Activated naive CD8-positive, alpha-beta T cell treated with anti-CD3 and anti-CD28 coated beads for 36 hours (primary cell): ENCODE measurements at regions not wholly inside any gene's neighbourhood (a gene's known extent, or its start where the extent isn't known, plus 50 kb on each side); places are given as distances from the start of the nearest gene placed in this dataset.

ENCODE experiments used
- DNase-seq: peaks from one replicate; pipeline ENCODE4 v3.0.0; 2021
- H3K27ac Mint-ChIP-seq: one replicate; pipeline ENCODE4 v1.8.0; 2022; ENCODE audit warnings: mild to moderate bottlenecking, moderate library complexity, mixed read lengths
- H3K27me3 Mint-ChIP-seq: one replicate; pipeline ENCODE4 v1.8.0; 2022; ENCODE audit warnings: mild to moderate bottlenecking, mixed read lengths
- H3K36me3 Mint-ChIP-seq: one replicate; pipeline ENCODE4 v1.8.0; 2021; ENCODE audit warnings: mild to moderate bottlenecking, mixed read lengths
- H3K4me1 Mint-ChIP-seq: one replicate; pipeline ENCODE4 v1.8.0; 2021; ENCODE audit warnings: mixed read lengths
- H3K4me3 Mint-ChIP-seq: one replicate; pipeline ENCODE4 v1.8.0; 2022; ENCODE audit warnings: mild to moderate bottlenecking, moderate library complexity, mixed read lengths
- H3K9me3 Mint-ChIP-seq: one replicate; pipeline ENCODE4 v1.8.0; 2022; ENCODE audit warnings: mixed read lengths

GRCh38 chr6:47159763-47160162 is 117.6 kb upstream of the ADGRF1 start:
- Mint-ChIP-seq H3K4me1 (peaks cover 2% of the 10 kb centered on the region), H3K4me3 (no peak overlapping the region), H3K36me3 (no peaks in the 10 kb centered on the region), H3K27ac (no peak overlapping the region), H3K27me3 (no peaks in the 10 kb centered on the region), H3K9me3 (no peaks in the 10 kb centered on the region)
- DNase-seq = no peak

DNA sequence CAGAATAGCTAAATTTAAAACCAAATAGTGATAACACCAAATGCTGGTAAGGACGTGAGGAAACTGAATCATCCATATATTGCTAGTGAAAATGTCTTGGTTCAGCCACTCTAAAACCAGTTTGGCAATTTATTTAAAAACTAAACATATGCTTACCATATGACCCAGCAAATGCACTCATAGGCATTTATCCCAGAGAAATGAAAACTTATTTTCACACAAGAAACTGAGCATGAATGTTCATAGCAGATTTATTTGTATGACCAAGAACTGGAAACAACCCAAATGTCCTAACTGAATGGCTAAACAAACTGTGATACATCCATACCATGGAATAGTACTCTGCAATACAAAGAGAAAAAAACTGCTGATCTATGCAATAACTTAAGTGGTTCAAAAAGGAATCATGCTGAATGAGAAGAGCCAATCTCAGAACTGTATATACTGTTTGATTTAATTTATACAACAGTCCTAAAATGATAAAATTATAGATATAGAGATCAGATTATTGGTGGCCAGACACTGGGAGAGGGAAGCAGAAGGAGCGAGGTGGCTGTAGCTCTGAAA is 115.6 kb upstream of the ADGRF1 start:
- Mint-ChIP-seq H3K36me3 (no peaks in the 10 kb centered on the region), H3K27me3 (no peaks in the 10 kb centered on the region), H3K4me1 (no peaks in the 10 kb centered on the region), H3K4me3 (no peak overlapping the region), H3K27ac (no peak overlapping the region), H3K9me3 (no peaks in the 10 kb centered on the region)
- no peak for DNase-seq

DNA sequence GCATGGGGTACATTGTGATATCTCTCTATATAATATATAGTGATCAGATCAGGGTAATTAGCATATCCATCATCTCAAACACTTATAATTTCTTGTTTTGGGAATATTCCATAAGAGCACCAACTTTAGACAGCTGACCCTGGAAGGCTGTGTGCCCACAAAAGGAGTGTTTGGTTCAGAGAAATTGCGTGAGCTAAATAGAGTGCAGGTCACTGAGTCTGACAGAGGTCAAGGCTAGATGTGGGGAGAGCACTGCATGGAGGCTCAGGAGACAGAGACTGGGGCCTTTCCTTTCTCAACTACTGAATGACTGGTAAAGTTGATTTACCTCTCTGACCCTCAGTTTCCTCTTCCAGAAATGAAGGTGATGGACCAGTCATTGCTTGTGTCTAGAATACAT is 114.9 kb upstream of the ADGRF1 start:
- H3K9me3 Mint-ChIP-seq = no peaks in the 10 kb centered on the region
- no peak overlapping the region for H3K27ac Mint-ChIP-seq
- H3K4me1 Mint-ChIP-seq = no peaks in the 10 kb centered on the region
- no peaks in the 10 kb centered on the region for H3K36me3 Mint-ChIP-seq
- H3K4me3 Mint-ChIP-seq = no peak overlapping the region
- no peak for DNase-seq
- no peaks in the 10 kb centered on the region for H3K27me3 Mint-ChIP-seq

DNA sequence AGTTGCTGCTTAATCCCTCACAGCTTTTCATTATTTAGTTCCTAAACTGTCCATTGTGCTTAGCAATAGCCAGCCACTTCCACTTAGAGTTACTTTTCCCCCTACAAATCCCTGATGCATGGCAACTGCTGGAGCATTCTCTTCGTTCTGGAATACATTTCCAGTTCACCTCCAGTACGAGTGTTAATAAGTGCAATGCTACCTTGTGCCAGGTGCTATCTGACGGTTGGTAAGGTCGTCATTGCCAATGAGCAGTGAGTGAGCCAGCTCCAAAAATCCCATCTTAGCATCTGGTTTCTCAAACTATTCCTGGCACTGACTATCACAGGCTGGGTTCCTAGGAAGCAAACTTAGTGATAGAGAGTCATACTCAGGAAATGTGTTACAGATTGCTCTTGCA is 114.1 kb upstream of the ADGRF1 start:
- Mint-ChIP-seq H3K4me1 (no peaks in the 10 kb centered on the region), H3K9me3 (no peaks in the 10 kb centered on the region), H3K27ac (no peak overlapping the region)

GRCh38 chr6:47153404-47153755 is 111.2 kb upstream of the ADGRF1 start:
- Mint-ChIP-seq H3K36me3 (no peaks in the 10 kb centered on the region), H3K27ac (no peak overlapping the region), H3K4me3 (no peak overlapping the region), H3K27me3 (no peaks in the 10 kb centered on the region), H3K4me1 (no peaks in the 10 kb centered on the region), H3K9me3 (no peaks in the 10 kb centered on the region)
- no peak for DNase-seq

More for the DNA sequence above, 114.1 kb upstream of the ADGRF1 start:
- H3K27me3 Mint-ChIP-seq = no peaks in the 10 kb centered on the region
- no peak for DNase-seq
- H3K4me3 Mint-ChIP-seq = no peak overlapping the region
- no peaks in the 10 kb centered on the region for H3K36me3 Mint-ChIP-seq

GRCh38 chr6:47152666-47153403 is 110.7 kb upstream of the ADGRF1 start:
- Mint-ChIP-seq H3K27me3 (no peaks in the 10 kb centered on the region), H3K27ac (no peak overlapping the region), H3K36me3 (no peaks in the 10 kb centered on the region), H3K4me1 (no peaks in the 10 kb centered on the region), H3K4me3 (no peak overlapping the region), H3K9me3 (no peaks in the 10 kb centered on the region)
- no peak for DNase-seq

DNA sequence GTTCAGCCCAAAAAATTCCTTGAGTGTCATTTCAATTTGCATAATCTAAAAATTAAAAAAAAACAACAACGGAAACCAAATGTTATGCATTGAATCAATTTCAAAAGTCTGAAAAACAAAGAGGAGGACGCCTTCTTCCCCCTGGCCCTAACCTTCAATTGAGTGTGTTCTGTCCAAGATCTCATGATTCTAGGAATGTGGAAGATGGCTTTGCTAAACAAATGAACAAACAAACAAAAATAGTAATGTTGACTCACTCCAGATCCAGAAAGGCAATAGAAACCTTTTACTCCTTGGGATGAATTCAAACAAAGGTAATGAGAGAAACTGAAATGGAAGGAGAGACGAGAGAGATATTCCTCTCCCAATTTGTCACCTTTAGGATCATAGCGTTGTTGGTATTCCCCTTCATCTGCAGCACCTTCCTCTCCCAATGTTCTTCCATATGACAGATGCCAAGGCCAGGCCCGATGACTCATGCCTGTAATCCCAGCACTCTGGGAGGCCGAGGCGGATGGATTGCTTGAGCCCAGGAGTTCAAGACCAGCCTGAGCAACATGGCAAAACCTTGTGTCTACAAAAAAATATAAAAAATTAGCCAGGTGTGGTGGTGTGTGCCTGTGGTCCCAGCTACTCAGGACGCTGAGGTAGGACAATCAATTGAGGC is 109.2 kb upstream of the ADGRF1 start:
- H3K27me3 Mint-ChIP-seq = peaks cover 4% of the 10 kb centered on the region
- H3K36me3 Mint-ChIP-seq = no peaks in the 10 kb centered on the region
- no peak overlapping the region for H3K27ac Mint-ChIP-seq
- no peaks in the 10 kb centered on the region for H3K9me3 Mint-ChIP-seq
- H3K4me1 Mint-ChIP-seq = no peaks in the 10 kb centered on the region
- no peak for DNase-seq
- H3K4me3 Mint-ChIP-seq = no peak overlapping the region

GRCh38 chr6:47149554-47149953 is 107.4 kb upstream of the ADGRF1 start:
- no peaks in the 10 kb centered on the region for H3K9me3 Mint-ChIP-seq
- H3K4me1 Mint-ChIP-seq = no peaks in the 10 kb centered on the region
- no peak overlapping the region for H3K27ac Mint-ChIP-seq
- no peak overlapping the region for H3K4me3 Mint-ChIP-seq
- H3K27me3 Mint-ChIP-seq = peaks cover 5% of the 10 kb centered on the region
- no peaks in the 10 kb centered on the region for H3K36me3 Mint-ChIP-seq
- no peak for DNase-seq

DNA sequence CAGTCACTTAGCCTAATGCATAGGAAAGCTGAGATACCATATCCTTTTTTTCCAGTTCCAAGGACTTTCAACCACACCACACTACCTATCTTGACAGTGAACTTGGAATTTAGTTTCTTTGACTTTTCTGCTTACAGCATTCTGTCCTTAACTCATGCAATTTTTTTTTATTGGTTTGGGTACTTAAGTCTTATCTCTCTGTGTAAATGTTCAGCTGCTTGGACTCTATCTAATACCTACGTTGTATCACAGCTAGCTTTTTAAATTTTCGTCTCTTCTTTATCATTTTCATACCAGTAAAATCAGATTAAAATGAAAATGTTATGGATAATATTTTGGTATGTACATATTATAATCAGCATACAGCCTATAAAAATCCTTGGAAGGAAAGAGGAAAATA is 106.9 kb upstream of the ADGRF1 start:
- no peak overlapping the region for H3K27ac Mint-ChIP-seq

DNA sequence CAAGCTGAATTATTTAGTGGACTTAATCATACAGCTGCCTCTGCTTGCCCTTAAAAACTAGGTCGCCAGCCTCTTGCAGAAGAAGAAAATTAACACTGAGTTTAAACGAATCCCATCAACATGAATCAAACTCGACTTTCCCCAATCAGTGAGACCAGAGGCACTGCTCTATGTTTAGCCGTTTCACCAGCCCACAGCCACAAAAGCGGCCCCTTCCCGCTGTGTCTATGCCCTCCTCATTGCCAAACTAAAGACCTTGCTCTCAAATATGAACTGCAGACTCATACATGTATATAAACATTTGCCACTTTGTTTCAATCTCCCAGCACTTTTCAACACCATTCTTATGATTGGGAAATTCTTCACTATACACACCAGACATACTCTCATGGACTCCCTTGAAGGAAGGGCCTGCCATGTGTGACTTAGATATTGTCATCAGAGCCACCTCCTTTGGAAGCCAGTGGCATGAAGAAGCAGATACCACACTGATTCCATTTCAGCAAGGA is 105.8 kb upstream of the ADGRF1 start:
- Mint-ChIP-seq H3K4me1 (no peaks in the 10 kb centered on the region), H3K27me3 (peaks cover 5% of the 10 kb centered on the region), H3K4me3 (no peak overlapping the region), H3K9me3 (no peaks in the 10 kb centered on the region), H3K27ac (no peak overlapping the region), H3K36me3 (no peaks in the 10 kb centered on the region)
- DNase-seq = no peak

More for the DNA sequence above, 106.9 kb upstream of the ADGRF1 start:
- H3K27me3 Mint-ChIP-seq = peaks cover 5% of the 10 kb centered on the region
- no peak overlapping the region for H3K4me3 Mint-ChIP-seq
- no peaks in the 10 kb centered on the region for H3K4me1 Mint-ChIP-seq
- DNase-seq = no peak
- H3K36me3 Mint-ChIP-seq = no peaks in the 10 kb centered on the region
- H3K9me3 Mint-ChIP-seq = no peaks in the 10 kb centered on the region

DNA sequence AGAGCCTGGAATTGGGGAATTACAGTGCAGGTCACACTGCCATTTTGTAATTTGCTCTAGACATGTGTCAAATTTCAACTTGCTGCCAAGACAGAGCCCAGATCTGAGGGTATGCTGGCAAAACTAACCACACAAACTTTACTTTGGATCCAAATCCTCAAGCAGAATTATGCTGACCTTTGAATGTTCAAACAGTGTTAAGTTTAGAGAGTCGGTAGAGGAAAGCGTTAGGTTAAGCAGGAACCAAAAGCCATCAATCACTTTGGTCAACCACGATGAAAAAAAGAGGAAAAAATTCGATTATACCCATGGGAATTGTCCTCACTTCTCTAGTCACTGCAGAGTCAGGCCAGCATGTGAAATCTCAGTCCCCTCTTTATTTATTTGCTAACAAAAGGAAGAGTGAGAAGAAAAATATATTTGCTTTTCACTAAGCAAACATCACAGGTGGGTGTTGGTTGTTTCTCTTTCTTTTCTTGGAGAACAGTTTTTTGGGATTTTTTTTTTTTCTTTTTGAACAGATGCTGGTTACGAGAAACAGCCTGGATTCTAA is 105.1 kb upstream of the ADGRF1 start:
- H3K4me1 Mint-ChIP-seq = no peaks in the 10 kb centered on the region
- no peak for DNase-seq

GRCh38 chr6:47146431-47147174 is 104.5 kb upstream of the ADGRF1 start:
- peaks cover 5% of the 10 kb centered on the region for H3K27me3 Mint-ChIP-seq
- H3K9me3 Mint-ChIP-seq = no peaks in the 10 kb centered on the region
- DNase-seq = no peak
- H3K4me1 Mint-ChIP-seq = no peaks in the 10 kb centered on the region
- no peak overlapping the region for H3K4me3 Mint-ChIP-seq
- H3K36me3 Mint-ChIP-seq = no peaks in the 10 kb centered on the region
- H3K27ac Mint-ChIP-seq = no peak overlapping the region

More for the DNA sequence above, 105.1 kb upstream of the ADGRF1 start:
- Mint-ChIP-seq H3K4me3 (no peak overlapping the region), H3K27me3 (peaks cover 5% of the 10 kb centered on the region), H3K9me3 (no peaks in the 10 kb centered on the region), H3K36me3 (no peaks in the 10 kb centered on the region), H3K27ac (no peak overlapping the region)

DNA sequence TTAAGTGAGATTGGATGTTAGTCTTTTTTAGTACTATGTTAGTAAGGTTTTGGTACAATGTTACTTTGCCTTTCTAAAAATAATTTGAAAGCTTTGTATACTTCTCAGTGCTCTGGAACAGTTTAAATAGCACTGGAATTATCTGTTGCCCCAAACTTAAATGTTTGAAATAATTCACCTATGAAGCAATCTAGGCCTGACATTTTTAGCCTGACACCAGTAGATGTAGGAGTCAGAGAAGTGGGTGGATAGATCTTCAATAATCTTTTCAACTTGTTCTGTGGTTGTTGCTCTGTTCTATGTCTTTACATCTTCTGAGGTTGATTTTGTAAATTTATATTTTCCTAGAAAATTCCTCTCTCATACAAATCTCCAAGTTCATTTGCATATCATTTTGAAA is 103.1 kb upstream of the ADGRF1 start:
- DNase-seq = no peak
- Mint-ChIP-seq H3K36me3 (no peaks in the 10 kb centered on the region), H3K4me1 (no peaks in the 10 kb centered on the region), H3K27me3 (peaks cover 5% of the 10 kb centered on the region), H3K4me3 (no peak overlapping the region), H3K9me3 (no peaks in the 10 kb centered on the region), H3K27ac (no peak overlapping the region)

GRCh38 chr6:47144306-47144705 is 102.2 kb upstream of the ADGRF1 start:
- H3K36me3 Mint-ChIP-seq = no peaks in the 10 kb centered on the region
- no peak for DNase-seq
- H3K4me1 Mint-ChIP-seq = no peaks in the 10 kb centered on the region
- no peaks in the 10 kb centered on the region for H3K9me3 Mint-ChIP-seq
- peaks cover 5% of the 10 kb centered on the region for H3K27me3 Mint-ChIP-seq
- no peak overlapping the region for H3K4me3 Mint-ChIP-seq
- H3K27ac Mint-ChIP-seq = no peak overlapping the region

DNA sequence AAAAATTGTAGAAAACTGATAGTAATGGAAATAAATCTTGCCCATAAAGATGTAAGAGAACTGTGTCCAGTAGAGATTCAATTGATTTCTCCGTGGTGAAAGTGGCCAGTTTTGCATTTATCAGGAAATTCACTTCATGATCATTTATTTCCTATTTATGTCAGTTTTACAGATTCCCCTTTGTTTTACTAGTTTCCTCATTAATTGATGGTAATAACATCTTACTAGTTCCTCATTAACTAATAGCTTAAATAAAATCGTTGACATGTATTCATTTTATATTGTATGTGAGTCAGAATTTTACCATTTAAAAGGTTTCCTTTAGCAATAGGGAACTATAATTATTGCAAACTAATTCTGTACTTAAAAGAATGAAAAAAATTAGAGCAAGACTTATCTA is 99.8 kb upstream of the ADGRF1 start:
- no peak for DNase-seq

More for the DNA sequence above, 99.8 kb upstream of the ADGRF1 start:
- peaks cover 4% of the 10 kb centered on the region for H3K4me1 Mint-ChIP-seq
- H3K27ac Mint-ChIP-seq = no peak overlapping the region
- no peaks in the 10 kb centered on the region for H3K36me3 Mint-ChIP-seq
- peaks cover 9% of the 10 kb centered on the region for H3K27me3 Mint-ChIP-seq
- no peak overlapping the region for H3K4me3 Mint-ChIP-seq
- peaks cover 1% of the 10 kb centered on the region for H3K9me3 Mint-ChIP-seq
